ENCODE measurements at regions not wholly inside any gene's neighbourhood (a gene's known extent, or its start where the extent isn't known, plus 50 kb on each side); places are given as distances from the start of the nearest gene placed in this dataset.

DNA sequence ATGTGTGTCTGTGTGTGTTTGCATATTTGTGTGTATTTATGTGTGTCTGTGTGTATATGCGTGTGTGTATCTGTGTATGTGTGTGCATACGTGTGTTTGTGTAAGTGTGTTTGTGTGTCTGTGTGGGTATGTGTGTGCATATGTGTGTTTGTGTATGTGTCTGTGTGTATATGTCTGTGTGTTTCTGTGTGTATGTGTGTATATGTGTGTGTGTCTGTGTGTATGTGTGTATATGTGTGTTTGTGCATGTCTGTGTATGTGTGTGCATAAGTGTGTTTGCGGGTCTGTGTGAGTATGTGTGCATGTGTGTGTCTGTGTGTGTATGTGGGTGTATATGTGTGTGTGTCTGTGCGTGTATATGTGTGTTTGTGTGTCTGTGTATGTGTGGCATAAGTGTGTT lies 1030.5 kb upstream of the TMEM132C start:
- no peaks in the 10 kb centered on the region for H3K4me1 Mint-ChIP-seq
- no peaks in the 10 kb centered on the region for H3K9me3 Mint-ChIP-seq
- no peaks in the 10 kb centered on the region for H3K27me3 ChIP-seq
- H3K27ac ChIP-seq = no peak overlapping the region
- no peaks in the 10 kb centered on the region for H3K36me3 Mint-ChIP-seq
- H2AFZ ChIP-seq (replicated peaks) = no peak overlapping the region
- no peaks in the 10 kb centered on the region for H3K79me2 ChIP-seq (ENCODE audit: low read depth)
- no peak overlapping the region for H3K9ac ChIP-seq
- H3K36me3 ChIP-seq = no peaks in the 10 kb centered on the region
- H3K27me3 Mint-ChIP-seq (ENCODE audit: insufficient read depth, low read depth) = peaks cover 2% of the 10 kb centered on the region
- no peak overlapping the region for H3K4me3 ChIP-seq
- H3K4me3 Mint-ChIP-seq = no peak overlapping the region
- no peaks in the 10 kb centered on the region for H3K4me1 ChIP-seq
- TF ChIP-seq EZH2 (IDR thresholded peaks at IDR 0.05) (no peak), EZH2phosphoT487 (IDR thresholded peaks at IDR 0.05) (no peak)
- TF ChIP-seq, protein P1, sequence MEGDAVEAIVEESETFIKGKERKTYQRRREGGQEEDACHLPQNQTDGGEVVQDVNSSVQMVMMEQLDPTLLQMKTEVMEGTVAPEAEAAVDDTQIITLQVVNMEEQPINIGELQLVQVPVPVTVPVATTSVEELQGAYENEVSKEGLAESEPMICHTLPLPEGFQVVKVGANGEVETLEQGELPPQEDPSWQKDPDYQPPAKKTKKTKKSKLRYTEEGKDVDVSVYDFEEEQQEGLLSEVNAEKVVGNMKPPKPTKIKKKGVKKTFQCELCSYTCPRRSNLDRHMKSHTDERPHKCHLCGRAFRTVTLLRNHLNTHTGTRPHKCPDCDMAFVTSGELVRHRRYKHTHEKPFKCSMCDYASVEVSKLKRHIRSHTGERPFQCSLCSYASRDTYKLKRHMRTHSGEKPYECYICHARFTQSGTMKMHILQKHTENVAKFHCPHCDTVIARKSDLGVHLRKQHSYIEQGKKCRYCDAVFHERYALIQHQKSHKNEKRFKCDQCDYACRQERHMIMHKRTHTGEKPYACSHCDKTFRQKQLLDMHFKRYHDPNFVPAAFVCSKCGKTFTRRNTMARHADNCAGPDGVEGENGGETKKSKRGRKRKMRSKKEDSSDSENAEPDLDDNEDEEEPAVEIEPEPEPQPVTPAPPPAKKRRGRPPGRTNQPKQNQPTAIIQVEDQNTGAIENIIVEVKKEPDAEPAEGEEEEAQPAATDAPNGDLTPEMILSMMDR (IDR thresholded peaks at IDR 0.05) = no peak
- H3K27ac Mint-ChIP-seq = no peak overlapping the region
- H4K20me1 ChIP-seq (ENCODE audit: low read depth) = no peaks in the 10 kb centered on the region
- H3K9me3 ChIP-seq (ENCODE audit: low read depth) = no peaks in the 10 kb centered on the region
- no peak for DNase-seq (ENCODE audit: low spot score)
- H3F3A ChIP-seq (ENCODE audit: low read depth) = no peaks in the 10 kb centered on the region
- no peak overlapping the region for H3K4me2 ChIP-seq

DNA sequence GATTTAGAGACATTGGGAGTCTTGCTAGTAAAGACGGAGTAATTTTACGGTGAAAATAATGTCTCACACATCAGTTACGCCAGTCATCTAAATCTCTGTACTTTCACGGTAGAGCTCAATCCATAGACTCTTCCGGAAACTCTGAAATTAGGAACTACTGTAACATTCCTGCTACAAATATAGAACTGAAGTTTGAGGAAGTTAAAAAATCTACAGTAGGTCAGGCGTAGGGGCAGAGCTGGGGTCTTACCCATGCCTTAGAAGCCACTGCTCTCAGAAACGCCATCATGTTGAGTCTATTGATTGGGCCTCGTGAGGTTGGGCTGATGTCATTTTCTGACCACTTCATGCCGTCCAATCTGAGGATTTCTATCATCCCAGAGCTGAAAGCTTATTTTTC lies 1029.8 kb upstream of the TMEM132C start:
- Mint-ChIP-seq H3K36me3 (no peaks in the 10 kb centered on the region), H3K9me3 (no peaks in the 10 kb centered on the region), H3K27me3 (ENCODE audit: insufficient read depth, low read depth) (peaks cover 2% of the 10 kb centered on the region), H3K27ac (no peak overlapping the region), H3K4me3 (no peak overlapping the region), H3K4me1 (no peaks in the 10 kb centered on the region)
- Histone ChIP-seq H2AFZ (replicated peaks) (no peak overlapping the region), H3K4me3 (no peak overlapping the region), H3K27me3 (no peaks in the 10 kb centered on the region), H3F3A (ENCODE audit: low read depth) (no peaks in the 10 kb centered on the region), H3K27ac (no peak overlapping the region), H3K9me3 (ENCODE audit: low read depth) (no peaks in the 10 kb centered on the region), H3K36me3 (no peaks in the 10 kb centered on the region), H3K79me2 (ENCODE audit: low read depth) (no peaks in the 10 kb centered on the region), H4K20me1 (ENCODE audit: low read depth) (no peaks in the 10 kb centered on the region), H3K9ac (no peak overlapping the region), H3K4me2 (no peak overlapping the region), H3K4me1 (no peaks in the 10 kb centered on the region)
- TF ChIP-seq, protein P1 (IDR thresholded peaks at IDR 0.05) = no peak
- TF ChIP-seq EZH2phosphoT487 (IDR thresholded peaks at IDR 0.05) (no peak), EZH2 (IDR thresholded peaks at IDR 0.05) (no peak)
- no peak for DNase-seq (ENCODE audit: low spot score)

DNA sequence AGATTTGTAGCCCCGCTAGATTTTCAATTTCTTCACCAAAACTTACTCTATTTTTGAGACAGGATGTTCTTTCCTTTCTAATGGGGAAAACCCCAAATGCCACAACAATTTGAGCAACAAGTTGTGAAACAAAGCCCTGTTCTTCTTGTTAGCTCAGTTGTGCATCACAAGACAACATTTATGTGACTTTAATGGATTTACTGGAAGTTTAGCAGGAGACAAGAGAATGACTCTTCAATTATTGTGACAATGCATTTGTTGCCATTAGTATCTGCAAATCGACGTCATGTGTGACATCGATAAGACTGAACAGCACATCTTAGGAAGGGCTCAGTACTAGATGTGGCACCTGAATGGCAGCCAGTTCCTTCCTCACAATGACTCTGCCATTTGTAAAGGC lies 1028.9 kb upstream of the TMEM132C start:
- no peaks in the 10 kb centered on the region for H3K79me2 ChIP-seq (ENCODE audit: low read depth)
- H3K4me3 Mint-ChIP-seq = no peak overlapping the region
- H3K4me2 ChIP-seq = no peak overlapping the region
- no peaks in the 10 kb centered on the region for H4K20me1 ChIP-seq (ENCODE audit: low read depth)
- H3F3A ChIP-seq (ENCODE audit: low read depth) = no peaks in the 10 kb centered on the region
- H3K4me1 ChIP-seq = no peaks in the 10 kb centered on the region
- H3K9me3 ChIP-seq (ENCODE audit: low read depth) = no peaks in the 10 kb centered on the region
- H3K27ac ChIP-seq = no peak overlapping the region
- H3K4me1 Mint-ChIP-seq = no peaks in the 10 kb centered on the region
- no peak overlapping the region for H3K9ac ChIP-seq
- DNase-seq (ENCODE audit: low spot score) = no peak
- H3K4me3 ChIP-seq = no peak overlapping the region
- H3K36me3 Mint-ChIP-seq = no peaks in the 10 kb centered on the region
- H3K9me3 Mint-ChIP-seq = no peaks in the 10 kb centered on the region
- H3K27ac Mint-ChIP-seq = no peak overlapping the region
- TF ChIP-seq EZH2 (IDR thresholded peaks at IDR 0.05) (no peak), EZH2phosphoT487 (IDR thresholded peaks at IDR 0.05) (no peak)
- TF ChIP-seq, protein P1 (IDR thresholded peaks at IDR 0.05) = no peak
- H3K27me3 ChIP-seq = no peaks in the 10 kb centered on the region
- no peaks in the 10 kb centered on the region for H3K36me3 ChIP-seq
- H2AFZ ChIP-seq (replicated peaks) = no peak overlapping the region
- H3K27me3 Mint-ChIP-seq (ENCODE audit: insufficient read depth, low read depth) = no peaks in the 10 kb centered on the region

DNA sequence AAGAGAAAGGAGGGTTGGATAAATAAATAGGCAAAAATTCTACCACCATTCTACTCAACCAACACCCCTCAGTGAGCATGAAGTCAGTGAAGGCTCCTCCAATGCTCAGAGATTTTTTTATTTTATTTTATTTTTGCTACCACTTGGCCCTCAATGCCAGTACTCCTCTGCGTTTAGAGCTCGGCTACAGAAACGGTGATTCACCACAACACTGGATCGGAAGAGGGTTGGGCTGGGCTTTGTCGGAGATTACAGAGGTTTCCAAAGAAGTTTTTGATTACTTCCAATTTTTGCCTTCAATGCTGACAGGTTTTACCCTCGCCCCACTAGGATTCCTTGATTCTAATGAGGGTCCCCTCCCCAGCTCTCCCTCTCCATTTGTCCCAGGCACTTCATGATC lies 1027.2 kb upstream of the TMEM132C start:
- Mint-ChIP-seq H3K27ac (no peak overlapping the region), H3K9me3 (no peaks in the 10 kb centered on the region), H3K4me1 (no peaks in the 10 kb centered on the region), H3K27me3 (ENCODE audit: insufficient read depth, low read depth) (no peaks in the 10 kb centered on the region), H3K36me3 (no peaks in the 10 kb centered on the region), H3K4me3 (no peak overlapping the region)
- H3K4me1 ChIP-seq = no peaks in the 10 kb centered on the region
- no peak overlapping the region for H3K9ac ChIP-seq
- no peak for DNase-seq (ENCODE audit: low spot score)
- H3K4me3 ChIP-seq = no peak overlapping the region
- no peak overlapping the region for H3K4me2 ChIP-seq
- TF ChIP-seq EZH2phosphoT487 (IDR thresholded peaks at IDR 0.05) (no peak), EZH2 (IDR thresholded peaks at IDR 0.05) (no peak)
- TF ChIP-seq, protein P1 (IDR thresholded peaks at IDR 0.05) = no peak
- no peaks in the 10 kb centered on the region for H3F3A ChIP-seq (ENCODE audit: low read depth)
- H3K27me3 ChIP-seq = no peaks in the 10 kb centered on the region
- H2AFZ ChIP-seq (replicated peaks) = no peak overlapping the region
- no peak overlapping the region for H3K27ac ChIP-seq
- no peaks in the 10 kb centered on the region for H3K36me3 ChIP-seq
- H4K20me1 ChIP-seq (ENCODE audit: low read depth) = no peaks in the 10 kb centered on the region
- no peaks in the 10 kb centered on the region for H3K9me3 ChIP-seq (ENCODE audit: low read depth)
- H3K79me2 ChIP-seq (ENCODE audit: low read depth) = no peaks in the 10 kb centered on the region
